NB4 (cell line): ENCODE measurements at regions not wholly inside any gene's neighbourhood (a gene's known extent, or its start where the extent isn't known, plus 50 kb on each side); places are given as distances from the start of the nearest gene placed in this dataset.

Experiments
- DNase-seq: peaks from one replicate; pipeline ENCODE4 v3.0.0; 2010; ENCODE audit warnings: low read depth
- H3K4me3 ChIP-seq: one replicate; pipeline ENCODE4 v1.5.1; 2011; ENCODE audit warnings: mild to moderate bottlenecking, low read depth, low read length, moderate library complexity
- CTCF ChIP-seq: IDR thresholded peaks from one replicate; pipeline ENCODE4 v1.5.1; 2012; ENCODE audit warnings: low read depth, low read length
- MAX ChIP-seq: IDR thresholded peaks from 2 replicates; pipeline ENCODE4 v1.6.1; 2011; ENCODE audit warnings: low read depth, low read length
- MYC ChIP-seq: IDR thresholded peaks from 2 replicates; pipeline ENCODE4 v1.6.1; 2011; ENCODE audit warnings: low read depth, low read length
- POLR2A ChIP-seq: IDR thresholded peaks from 2 replicates; pipeline ENCODE4 v1.6.1; 2011; ENCODE audit warnings: mild to moderate bottlenecking; ENCODE audit not compliant: insufficient read length; ENCODE audit errors: extremely low read depth

- H3K4me3 ChIP-seq, result no peak overlapping the region
- TF ChIP-seq CTCF (no peak), MYC (no peak), POLR2A (no peak), MAX (no peak)
- DNase-seq, result no peak
These were observed 72.5 kb downstream of the RRAGC start for GRCh38 chr1:38787041-38787440.

GRCh38 chr1:38786040-38786436, 73.5 kb downstream of the RRAGC start:
- TF ChIP-seq MYC (no peak), CTCF (no peak)
- DNase-seq, result no peak
- no peak overlapping the region for H3K4me3 ChIP-seq

- no peak for DNase-seq
- no peak for TF ChIP-seq MAX
- no peak for TF ChIP-seq POLR2A
- TF ChIP-seq CTCF, result no peak
- TF ChIP-seq MYC, result no peak
- no peak overlapping the region for H3K4me3 ChIP-seq
These were observed 74.1 kb downstream of the RRAGC start for GRCh38 chr1:38785285-38786039.

- TF ChIP-seq MAX (no peak), MYC (no peak), POLR2A (no peak), CTCF (no peak)
- no peak overlapping the region for H3K4me3 ChIP-seq
- no peak for DNase-seq
These were observed 74.9 kb downstream of the RRAGC start for GRCh38 chr1:38784452-38785284.

- TF ChIP-seq POLR2A, result no peak
- no peak for TF ChIP-seq MYC
- TF ChIP-seq CTCF, result no peak
- TF ChIP-seq MAX, result no peak
- peak; percentile 31 for DNase-seq
- H3K4me3 ChIP-seq, result no peak overlapping the region
These were observed 75.8 kb downstream of the RRAGC start for GRCh38 chr1:38783640-38784229.
